TTC549 (cell line): ENCODE measurements at regions not wholly inside any gene's neighbourhood (a gene's known extent, or its start where the extent isn't known, plus 50 kb on each side); places are given as distances from the start of the nearest gene placed in this dataset.
"Not testable (repeated sequence)": the region's sequence is repeated elsewhere in the genome, so short reads cannot be mapped to it uniquely, and the experiment has no call there.

Source experiments
- FAIRE-seq: peaks from 2 replicates; lab custom pipeline; 2012; peaks lifted over from hg19 to GRCh38; lab: Jason Lieb, UNC

DNA sequence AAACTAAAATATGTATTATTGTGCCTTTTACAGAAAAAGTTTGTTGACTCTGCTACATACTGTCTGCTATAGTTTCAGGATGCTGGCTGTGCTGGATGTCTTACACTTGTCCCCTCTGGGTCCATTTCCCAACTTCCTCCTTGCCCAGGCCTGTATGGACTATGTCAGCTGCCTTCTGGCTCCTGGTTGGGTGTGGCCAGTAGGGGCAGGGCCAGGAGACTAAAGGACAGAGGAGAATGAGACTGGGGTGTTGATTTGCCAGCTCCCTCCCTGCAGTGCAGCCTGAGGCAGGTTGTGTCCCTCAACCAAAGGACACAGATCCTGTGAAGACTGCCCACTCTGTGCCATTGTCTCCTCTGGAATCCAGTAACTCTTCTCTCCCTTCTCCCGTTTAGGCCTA, 90.6 kb upstream of the UBE2E2 start:
- no peak for FAIRE-seq

DNA sequence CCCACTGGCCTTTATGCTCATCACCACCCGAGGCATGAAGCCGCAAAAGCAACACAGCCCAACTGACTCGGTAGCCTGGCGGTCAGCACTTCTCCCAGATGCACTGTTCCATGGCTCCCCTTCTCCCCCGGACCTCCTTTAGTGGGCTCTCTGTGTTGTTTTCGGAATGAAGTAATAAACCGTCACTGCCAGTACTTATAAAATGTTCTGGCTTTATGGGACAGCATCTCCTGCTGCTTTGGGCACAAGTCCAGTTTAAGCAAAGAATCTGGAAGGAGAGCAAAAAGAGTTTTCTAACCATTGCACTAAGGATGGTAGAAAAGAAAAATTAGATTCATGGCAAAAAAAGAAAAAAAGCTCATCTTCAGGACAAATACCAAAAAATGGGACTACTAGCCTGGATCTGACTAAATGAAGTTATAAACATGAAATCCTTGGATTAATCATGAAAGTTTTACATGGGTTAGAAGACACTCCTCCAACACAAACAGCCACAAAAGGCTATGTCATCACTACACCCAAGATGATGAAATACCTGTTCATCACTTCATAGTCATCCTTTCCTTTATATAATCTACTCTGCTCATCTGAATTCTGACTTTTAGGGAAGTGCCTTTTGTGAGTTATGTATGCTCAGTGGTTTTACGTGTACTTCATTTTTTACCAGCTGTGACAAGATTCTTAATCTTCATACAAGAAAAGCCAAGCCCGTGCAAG, 89.5 kb upstream of the UBE2E2 start:
- FAIRE-seq, result no peak

DNA sequence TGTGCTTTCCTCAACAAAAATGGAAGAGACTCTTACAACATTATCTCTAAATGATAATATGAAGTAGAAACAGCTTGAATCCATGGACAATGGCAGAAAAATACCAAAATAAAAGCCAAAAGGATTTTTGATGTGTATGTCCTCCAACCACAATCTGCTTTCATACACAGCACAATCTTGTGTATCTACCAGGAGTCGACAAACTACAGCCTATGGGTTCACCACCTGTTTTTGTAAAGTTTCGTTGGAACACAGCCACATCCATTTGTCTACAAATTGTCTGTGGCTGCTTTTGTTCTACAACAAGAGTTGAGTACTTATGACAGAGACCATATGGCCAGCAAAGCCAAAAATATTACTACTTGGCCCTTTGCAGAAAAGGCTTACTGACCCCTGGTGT, 88.7 kb upstream of the UBE2E2 start:
- FAIRE-seq, result no peak

DNA sequence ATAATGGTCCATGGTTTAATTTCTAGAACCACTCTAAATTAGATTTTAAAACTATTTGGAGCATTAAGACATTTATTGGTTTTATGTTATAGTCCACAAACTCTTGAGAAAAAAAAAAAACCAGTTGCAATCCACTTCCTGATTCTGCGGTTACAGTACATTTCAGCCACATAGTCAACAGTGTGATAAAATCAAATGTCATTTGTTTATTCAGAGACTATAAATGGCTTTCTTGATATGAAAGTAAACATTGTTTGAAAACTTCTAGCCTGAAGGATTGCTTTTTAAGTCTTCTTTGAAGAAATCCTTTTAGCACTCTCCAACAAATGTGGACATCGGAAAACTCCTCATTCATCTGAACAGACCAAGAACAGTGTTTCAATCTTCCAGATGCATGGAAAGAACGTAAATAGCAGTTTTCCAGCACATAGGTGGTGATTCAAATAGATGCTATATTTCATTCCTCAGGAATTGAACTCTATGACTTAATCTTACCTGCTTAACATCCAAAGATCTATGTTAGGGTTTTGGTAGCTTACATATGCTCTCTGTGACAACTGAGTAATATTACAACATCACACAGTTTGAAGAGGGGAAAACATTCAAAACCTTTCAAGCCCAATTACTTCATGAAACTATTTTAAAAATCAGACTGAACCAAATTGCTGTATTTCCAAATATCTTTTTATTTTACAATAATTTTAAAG, 87.8 kb upstream of the UBE2E2 start:
- no peak for FAIRE-seq

DNA sequence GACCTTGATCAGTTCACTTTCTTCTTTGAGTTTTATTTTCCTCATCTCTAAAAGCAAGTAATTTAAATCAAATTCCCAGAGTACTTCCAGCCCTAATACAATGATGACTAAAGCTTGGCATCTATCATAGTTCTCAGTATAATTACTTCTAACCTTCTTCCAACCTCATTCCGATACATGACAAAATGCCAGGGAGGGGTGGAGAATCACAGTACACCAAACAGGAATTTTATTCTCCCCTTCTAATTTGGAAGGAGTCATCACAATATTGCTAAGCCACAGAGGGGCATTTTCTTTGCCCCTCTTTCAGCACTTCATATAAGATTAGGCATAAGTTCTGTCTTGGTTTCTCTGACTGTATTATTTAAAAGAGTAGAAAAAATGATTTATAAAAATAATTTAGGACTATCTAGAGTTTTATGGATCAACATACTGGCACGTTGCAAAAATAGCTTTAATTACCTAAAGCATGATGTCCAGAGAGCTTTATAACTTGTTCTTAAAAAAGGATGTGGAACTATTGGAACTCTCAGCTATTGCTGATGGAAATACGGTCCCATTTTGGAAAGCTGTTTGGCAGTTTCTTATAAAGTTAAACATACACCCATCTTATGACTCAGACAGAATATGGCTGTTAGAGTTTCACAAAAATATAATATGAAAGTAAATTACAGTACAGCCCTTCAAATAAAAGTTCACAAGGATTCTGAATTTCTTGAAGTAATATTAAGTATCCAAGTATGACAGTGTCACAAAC, 86.9 kb upstream of the UBE2E2 start:
- FAIRE-seq, result no peak

DNA sequence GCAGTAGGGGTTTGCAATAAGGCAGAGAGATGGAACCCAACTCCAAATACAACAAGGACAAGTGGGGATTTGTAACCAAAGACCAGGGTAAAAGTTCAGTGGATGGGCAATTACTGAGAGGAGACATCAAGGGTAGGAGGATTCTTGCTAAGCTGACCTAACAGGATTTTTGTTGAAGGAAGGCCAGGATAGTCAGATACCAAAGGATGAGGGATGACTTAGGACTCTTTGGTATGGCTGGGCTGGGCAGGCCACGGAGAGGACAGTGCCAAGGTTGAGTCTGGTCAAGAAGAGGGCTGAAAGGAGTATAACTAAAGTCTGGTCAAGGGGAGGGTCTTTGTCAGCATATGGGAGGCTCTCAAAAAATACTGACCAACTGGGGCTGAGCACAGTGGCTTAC, 85.3 kb upstream of the UBE2E2 start:
- no peak for FAIRE-seq

DNA sequence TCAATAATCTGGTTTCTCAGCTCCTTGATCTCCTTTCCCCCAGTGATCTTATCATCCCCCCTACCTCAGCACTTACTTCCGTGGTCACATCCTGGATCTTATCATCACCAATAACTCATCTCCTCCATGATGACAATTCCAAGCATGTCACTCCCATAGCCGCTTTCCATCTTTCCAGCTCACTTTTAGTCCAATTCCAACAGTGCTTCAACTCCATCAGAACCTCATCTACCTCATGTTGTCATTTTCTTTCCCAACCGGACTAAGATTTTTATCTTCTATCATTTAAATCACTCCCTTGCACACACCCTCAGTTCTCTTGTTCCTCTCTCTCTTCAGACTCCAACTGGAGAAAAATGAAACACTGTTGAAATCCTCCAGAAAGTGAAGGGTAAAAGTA, 75.9 kb upstream of the UBE2E2 start:
- FAIRE-seq, result no peak

DNA sequence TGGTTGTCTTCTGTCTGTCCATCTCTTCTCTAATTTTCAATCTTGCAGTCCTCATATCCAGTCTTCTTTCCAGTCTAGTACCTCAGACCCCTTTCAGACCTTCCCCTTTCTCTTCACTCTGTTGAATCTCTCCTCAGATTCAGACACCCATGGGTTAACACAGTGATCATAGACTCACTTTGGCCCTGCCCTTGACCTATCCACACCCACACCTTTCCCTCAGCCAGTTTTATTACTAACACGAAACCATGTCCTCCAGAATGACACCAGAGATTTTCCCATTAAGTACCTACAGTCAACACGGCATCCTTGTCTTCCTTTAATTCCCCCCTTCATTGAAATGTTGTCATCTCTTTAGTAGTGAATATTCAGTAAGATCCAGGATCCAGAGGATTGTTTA, 74.5 kb upstream of the UBE2E2 start:
- FAIRE-seq, result no peak

DNA sequence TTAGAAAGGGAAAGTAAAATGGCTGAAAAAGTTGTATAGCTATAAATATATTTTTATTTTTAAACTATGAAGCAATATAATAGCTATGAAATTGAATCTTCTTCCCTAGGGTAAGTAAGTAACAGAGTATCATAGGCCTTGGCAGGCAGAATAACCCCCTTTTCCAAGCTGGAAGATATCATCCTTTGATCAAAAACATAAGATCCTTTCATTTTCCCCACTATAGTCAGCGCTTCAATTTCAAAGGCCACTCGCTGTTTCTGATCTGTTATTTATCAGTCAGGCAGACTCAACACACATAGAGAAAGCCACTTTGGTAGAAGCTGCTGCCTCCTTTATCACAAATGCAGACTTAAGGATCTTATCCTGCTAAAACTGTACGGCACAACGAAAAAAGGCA, 74.0 kb upstream of the UBE2E2 start:
- FAIRE-seq, result no peak

DNA sequence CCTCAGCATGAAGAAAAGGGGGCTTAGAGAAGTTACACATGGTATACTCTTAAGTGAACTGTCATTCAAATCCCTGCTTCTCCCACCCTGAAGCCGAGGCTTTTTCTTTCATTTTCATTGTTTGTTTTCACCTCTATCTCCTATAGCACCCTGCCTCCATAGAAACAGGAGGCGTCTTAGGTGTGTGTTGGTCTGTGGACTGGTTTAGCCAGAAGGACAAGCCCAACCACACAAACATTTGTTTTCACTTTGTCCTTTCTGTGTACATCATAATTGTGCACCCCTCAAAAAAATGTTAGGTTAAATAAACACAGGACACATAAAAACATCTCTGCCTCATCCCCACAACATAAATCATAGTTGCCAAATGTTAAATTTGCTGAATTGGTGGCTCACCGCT, 73.3 kb upstream of the UBE2E2 start:
- FAIRE-seq, result no peak

DNA sequence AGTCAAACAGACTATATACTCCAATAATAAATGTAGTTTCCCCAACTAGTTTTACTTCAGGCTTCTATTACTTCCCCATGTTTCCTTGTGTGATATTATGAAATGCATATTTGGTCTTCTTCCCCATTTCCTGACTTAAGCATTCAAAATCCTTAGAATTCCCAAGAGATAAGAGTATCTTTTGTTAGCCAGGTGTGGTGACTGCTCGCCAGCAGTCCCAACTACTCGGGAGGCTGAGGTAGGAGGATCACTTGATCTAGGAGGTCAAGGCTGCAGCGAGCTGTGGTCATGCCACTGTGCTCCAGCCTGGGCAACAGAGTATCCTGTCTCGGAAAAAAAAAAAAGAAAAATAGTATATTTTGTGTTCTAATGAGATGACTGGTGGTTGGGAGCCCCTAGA, 72.7 kb upstream of the UBE2E2 start:
- FAIRE-seq, result no peak

DNA sequence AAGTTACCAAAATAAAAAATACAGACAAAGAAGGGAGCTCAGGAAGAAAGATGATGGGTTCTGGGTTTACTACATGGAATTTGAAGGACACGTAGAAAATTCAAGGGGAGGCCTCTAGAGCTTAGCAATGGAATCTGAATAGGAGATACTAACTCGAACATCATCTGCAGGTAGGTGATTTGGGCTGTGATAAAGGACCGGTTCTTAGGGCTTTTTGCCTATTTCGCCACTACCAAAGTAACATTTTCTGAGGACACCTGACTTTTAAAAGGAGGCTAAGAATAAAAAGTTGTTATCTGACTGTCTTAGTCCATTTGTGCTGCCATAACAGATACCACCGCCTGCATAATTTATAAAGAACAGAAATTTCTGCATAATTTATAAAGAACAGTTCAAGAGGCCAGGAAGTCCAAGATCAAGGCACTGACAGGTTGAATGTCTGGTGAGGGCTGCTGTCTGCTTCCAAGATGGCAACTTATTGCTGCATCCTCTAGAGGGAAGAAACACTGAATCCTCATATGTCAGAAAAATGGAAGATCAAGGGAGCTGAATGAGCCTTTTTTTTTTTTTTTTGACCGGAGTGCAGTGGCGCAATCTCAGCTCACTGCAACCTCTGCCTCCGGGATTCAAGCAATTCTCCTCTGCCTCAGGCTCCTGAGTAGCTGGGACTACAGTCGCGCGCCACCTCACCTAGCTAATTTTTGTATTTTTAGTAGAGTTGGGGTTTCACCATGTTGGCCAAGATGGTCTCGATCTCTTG, 67.9 kb upstream of the UBE2E2 start:
- FAIRE-seq, result no peak

DNA sequence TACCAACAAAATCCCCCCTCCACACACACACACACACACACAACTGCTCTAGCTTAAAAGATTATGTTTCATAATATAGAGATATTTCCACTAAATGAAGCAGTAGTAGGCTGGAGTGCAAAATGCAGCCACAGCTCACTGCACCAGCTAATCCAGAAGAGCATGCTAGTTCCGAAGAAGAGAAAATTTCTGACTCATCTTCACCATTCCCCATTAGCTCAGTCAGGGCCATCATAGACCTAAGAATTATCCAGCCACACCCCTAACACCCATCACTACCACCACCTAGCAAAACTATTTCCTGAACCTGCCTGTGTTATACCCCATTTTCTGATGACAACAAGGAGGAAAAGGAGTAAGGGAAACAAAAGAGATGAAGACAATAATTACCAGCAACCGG, 67.1 kb upstream of the UBE2E2 start:
- no peak for FAIRE-seq

DNA sequence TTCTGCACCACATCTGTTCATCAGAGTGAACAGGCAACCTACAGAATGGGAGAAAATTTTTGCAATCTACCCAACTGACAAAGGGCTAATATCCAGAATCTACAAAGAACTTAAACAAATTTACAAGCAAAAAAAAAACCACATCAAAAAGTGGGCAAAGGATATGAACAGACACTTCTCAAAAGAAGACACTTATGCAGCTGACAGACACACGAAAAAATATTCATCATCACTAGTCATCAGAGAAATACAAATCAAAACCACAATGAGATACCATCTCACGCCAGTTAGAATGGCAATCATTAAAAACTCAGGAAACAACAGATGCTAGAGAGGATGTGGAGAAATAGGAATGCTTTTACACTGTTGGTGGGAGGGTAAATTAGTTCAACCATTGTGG, 59.1 kb upstream of the UBE2E2 start:
- not testable (repeated sequence) for FAIRE-seq

DNA sequence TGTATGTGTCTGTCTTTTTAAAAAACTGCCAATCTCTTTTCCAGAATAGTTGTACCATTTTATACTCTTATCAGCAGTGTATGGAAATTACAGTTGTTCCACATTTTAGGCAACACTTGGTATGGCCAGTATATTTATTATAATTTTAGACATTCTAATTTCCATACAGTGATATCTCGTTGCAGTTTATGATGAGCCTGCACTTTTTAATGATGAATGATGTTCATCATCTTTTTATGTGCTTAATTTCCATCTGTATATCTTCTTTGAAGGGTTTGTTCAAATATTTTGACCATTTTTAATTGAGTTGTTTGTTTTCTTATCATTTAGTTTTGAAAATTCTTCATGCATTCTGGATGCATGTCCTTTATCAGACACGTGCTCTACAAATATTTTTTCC, 57.0 kb upstream of the UBE2E2 start:
- FAIRE-seq, result no peak

DNA sequence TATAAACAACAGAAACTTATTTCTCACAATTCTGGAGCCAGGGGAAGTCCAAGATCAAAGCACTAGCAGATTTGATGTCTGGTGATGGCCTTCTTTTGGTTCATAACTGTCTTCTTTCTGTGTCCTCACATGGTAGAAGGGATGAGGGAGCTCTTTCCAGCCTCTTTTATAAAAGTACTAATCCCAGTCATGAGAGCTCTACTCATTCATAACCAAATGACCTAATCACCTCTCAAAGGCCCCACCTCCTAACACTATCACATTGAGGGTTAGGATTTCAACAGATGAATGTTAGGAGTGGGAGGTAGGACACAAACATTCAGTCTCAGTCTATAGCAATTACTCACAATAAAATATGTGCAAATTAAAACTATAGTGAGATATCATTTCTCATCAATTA, 50.1 kb upstream of the UBE2E2 start:
- no peak for FAIRE-seq
